ENCODE measurements at regions not wholly inside any gene's neighbourhood (a gene's known extent, or its start where the extent isn't known, plus 50 kb on each side); places are given as distances from the start of the nearest gene placed in this dataset.

GRCh38 chr2:180450841-180451240, 443.7 kb upstream of the CWC22 start:
- Histone ChIP-seq H2BK12ac (ENCODE audit: insufficient read length, low read depth, low read length) (no peak overlapping the region), H3K27ac (ENCODE audit: insufficient read length, low read depth, low read length) (no peak overlapping the region), H3K56ac (ENCODE audit: insufficient read length, low read depth, low read length) (no peak overlapping the region), H2BK15ac (ENCODE audit: low read depth, low read length) (no peak overlapping the region), H3K4me1 (ENCODE audit: insufficient read depth, low read length) (no peaks in the 10 kb centered on the region), H3K4ac (ENCODE audit: low read depth, low read length) (no peak overlapping the region), H2BK20ac (ENCODE audit: low read depth, low read length, poor library complexity, severe bottlenecking) (no peak overlapping the region), H3K9me3 (ENCODE audit: control insufficient read depth, low read depth, low read length) (no peaks in the 10 kb centered on the region), H3T11ph (ENCODE audit: low read length) (no peak overlapping the region), H3K27me3 (ENCODE audit: insufficient read depth, low read length) (no peaks in the 10 kb centered on the region), H3K23ac (ENCODE audit: insufficient read length, low read depth, low read length) (no peak overlapping the region), H2BK120ac (ENCODE audit: low read depth, low read length, poor library complexity, severe bottlenecking) (no peak overlapping the region), H3K9ac (ENCODE audit: extremely low read depth, insufficient read length, low read length) (no peak overlapping the region), H2BK5ac (ENCODE audit: insufficient read length, low read length) (no peak overlapping the region), H3K23me2 (ENCODE audit: insufficient read length, low read depth, low read length, poor library complexity, severe bottlenecking) (no peaks in the 10 kb centered on the region), H4K91ac (ENCODE audit: insufficient read length, low read depth, low read length) (no peak overlapping the region), H4K8ac (replicated peaks; ENCODE audit: insufficient read length, low read depth, low read length) (no peak overlapping the region), H3K79me1 (ENCODE audit: insufficient read depth, low read depth, low read length, poor library complexity, severe bottlenecking) (no peaks in the 10 kb centered on the region), H2AK5ac (ENCODE audit: insufficient read length, low read length) (no peak overlapping the region), H3K18ac (ENCODE audit: insufficient read length, low read depth, low read length) (no peak overlapping the region), H4K5ac (ENCODE audit: insufficient read length, low read depth, low read length) (no peak overlapping the region), H3K14ac (ENCODE audit: insufficient read depth, low read length) (no peak overlapping the region), H3K79me2 (ENCODE audit: insufficient read depth, low read length) (no peaks in the 10 kb centered on the region), H2AFZ (ENCODE audit: low read length) (no peak overlapping the region), H3K4me2 (ENCODE audit: insufficient read depth, insufficient read length, low read length) (no peak overlapping the region), H4K20me1 (ENCODE audit: control insufficient read depth, insufficient read depth, insufficient read length) (no peaks in the 10 kb centered on the region)
- H3K4me1 Mint-ChIP-seq = no peaks in the 10 kb centered on the region
- no peak for DNase-seq
- no peak overlapping the region for H3K4me3 Mint-ChIP-seq
- no peaks in the 10 kb centered on the region for H3K36me3 Mint-ChIP-seq (ENCODE audit: insufficient read depth in 1 of 3, low read depth in 3 of 3)
- H3K27me3 Mint-ChIP-seq (ENCODE audit: low read depth) = no peaks in the 10 kb centered on the region
- no peak overlapping the region for H3K27ac Mint-ChIP-seq
- TF ChIP-seq CTCF (conservative IDR thresholded peaks at IDR 0.05) = no peak
- no peaks in the 10 kb centered on the region for H3K9me3 Mint-ChIP-seq

Measured in H9 (cell line).